ENCODE measurements at regions not wholly inside any gene's neighbourhood (a gene's known extent, or its start where the extent isn't known, plus 50 kb on each side); places are given as distances from the start of the nearest gene placed in this dataset.

- TF ChIP-seq POLR2A (IDR thresholded peaks at IDR 0.05) (no peak), CTCF (IDR thresholded peaks at IDR 0.05) (no peak), POLR2AphosphoS5 (IDR thresholded peaks at IDR 0.05) (no peak)
Observed at GRCh38 chr15:95439922-95440376, 890.6 kb upstream of the NR2F2 start.
